ENCODE measurements at regions not wholly inside any gene's neighbourhood (a gene's known extent, or its start where the extent isn't known, plus 50 kb on each side); places are given as distances from the start of the nearest gene placed in this dataset.
"Not testable (repeated sequence)": the region's sequence is repeated elsewhere in the genome, so short reads cannot be mapped to it uniquely, and the experiment has no call there.

DNA sequence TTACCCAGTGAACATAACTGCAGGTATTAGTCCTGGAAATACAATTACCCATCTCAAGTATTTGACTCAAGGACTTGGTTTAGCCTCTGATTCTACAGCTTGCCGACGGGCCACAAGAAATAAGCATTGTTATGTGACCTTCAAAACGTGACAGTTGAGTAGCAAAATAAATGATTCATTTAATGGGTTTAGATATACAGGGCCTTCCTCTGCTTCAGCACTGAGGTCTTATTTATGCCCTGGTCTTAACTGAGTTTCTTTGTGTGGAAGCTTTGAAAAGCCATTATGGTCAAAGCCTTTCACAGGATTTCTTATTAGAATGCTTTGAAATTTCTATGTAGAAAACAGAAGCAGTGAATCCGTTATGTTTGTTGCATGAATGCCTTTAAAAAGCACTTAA, 899.2 kb upstream of the API5 start:
- in situ Hi-C loops (cut with HindIII; ENCODE audit: low pct_unique_long_range_greater_than_20kb, low sequenced_read_pairs): no loop called here
- DNase-seq (ENCODE audit: low read depth): no peak

DNA sequence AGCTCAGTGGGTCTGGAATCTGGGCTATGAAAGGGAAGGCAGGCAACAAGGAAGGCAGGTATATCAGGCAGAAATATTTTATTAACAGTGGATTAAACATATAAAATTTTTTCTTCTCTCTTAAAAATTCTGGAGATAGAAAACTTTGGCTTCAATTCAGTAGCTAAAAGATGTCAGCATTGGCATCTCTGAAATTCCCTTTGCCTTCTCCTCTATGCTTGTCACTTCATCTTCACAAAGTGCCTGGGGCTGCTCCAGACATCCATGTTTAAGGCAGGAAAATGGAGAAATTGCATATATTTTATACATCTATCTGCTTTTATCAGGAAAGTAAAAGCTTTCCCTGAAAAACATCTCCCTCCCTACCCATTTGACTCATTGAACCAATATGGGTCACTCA, 894.1 kb upstream of the API5 start:
- in situ Hi-C loops (cut with HindIII; ENCODE audit: low pct_unique_long_range_greater_than_20kb, low sequenced_read_pairs): no loop called here
- DNase-seq (ENCODE audit: low read depth): no peak

DNA sequence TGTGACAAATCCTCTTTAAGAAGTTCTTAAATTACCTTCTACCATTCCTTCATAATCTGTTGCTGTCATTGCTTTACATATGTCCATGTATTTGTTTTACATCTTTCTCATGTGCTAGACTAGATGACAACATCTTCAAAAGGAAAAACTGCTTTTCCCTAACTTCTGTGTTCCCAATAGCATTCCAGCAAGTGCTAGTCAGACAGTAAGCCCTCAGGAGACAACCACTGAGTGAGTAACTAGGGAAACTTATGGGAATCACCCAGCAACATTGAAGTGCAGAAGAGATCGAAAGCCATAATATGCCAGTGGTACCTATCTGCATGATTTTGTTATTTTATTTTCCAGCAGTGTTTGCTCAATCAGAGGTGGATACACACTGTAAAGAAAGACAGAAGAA, 889.7 kb upstream of the API5 start:
- in situ Hi-C loops (cut with HindIII; ENCODE audit: low pct_unique_long_range_greater_than_20kb, low sequenced_read_pairs): no loop called here
- no peak for DNase-seq (ENCODE audit: low read depth)

DNA sequence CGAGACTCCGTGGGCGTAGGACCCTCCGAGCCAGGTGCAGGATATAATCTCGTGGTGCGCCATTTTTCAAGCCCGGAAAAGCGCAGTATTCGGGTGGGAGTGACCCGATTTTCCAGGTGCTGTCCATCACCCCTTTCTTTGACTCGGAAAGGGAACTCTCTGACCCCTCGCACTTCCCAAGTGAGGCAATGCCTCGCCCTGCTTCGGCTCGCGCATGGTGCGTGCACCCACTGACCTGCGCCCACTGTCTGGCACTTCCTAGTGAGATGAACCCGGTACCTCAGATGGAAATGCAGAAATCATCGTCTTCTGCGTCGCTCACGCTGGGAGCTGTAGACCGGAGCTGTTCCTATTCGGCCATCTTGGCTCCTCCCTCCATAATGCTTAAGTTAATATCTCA, 876.9 kb upstream of the API5 start:
- DNase-seq (ENCODE audit: low read depth); in situ Hi-C loops (cut with HindIII; ENCODE audit: low pct_unique_long_range_greater_than_20kb, low sequenced_read_pairs): not testable (repeated sequence)

DNA sequence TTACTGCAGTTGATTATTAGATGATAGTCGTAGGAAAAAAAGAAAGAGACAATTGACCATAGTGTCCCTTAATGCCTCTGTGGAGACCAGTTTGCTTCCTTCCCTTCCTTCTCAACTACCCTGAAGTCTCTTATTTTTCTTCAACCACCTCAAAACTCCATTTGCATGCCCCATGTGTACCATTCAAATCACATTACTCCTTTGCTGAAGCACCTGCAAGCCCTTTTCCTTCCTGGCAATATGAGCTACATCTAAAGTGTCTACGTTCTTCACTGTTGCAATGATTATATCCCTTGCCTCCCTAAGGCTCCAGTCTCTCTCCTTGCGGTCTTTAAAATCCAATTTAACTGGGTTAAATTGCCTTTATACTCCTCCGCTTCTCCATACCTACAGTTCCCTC, 867.4 kb upstream of the API5 start:
- no peak for DNase-seq (ENCODE audit: low read depth)
- in situ Hi-C loops (cut with HindIII; ENCODE audit: low pct_unique_long_range_greater_than_20kb, low sequenced_read_pairs): no loop called here

DNA sequence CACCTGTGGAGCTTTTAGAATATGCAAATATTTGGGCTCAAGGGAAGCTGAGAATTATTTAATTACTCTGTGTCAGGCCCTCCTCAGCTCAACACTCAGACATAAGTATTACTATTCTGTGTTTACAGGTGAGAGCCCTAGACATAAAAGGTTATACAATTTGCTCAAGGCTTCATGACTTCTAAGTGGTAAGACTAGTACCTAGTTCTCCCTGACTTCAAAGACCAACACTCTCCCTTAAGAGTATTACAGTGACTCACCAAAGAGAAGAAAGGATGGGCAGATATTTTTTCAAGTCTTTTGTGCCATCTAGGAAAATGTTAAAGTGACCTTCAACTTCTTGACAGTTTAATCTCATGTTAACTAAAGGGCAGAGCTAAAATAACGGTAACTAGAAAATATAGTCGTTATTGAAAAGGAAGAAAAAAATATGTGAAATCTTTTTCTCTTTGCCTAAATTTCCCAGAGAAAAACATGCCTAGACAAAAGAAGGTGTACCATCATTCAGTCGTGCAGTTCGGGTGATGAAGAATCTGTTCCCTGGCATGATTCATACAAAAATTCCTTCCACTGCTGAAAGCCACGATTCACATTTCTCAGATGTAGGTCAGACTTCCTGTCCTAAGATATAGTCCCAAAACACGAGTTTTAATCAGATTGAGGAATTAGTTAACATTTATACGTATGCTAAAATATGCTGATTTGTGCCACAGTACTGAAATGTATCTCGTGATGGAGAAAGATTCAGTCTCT, 849.1 kb upstream of the API5 start:
- in situ Hi-C loops (cut with HindIII; ENCODE audit: low pct_unique_long_range_greater_than_20kb, low sequenced_read_pairs): no loop called here
- no peak for DNase-seq (ENCODE audit: low read depth)

DNA sequence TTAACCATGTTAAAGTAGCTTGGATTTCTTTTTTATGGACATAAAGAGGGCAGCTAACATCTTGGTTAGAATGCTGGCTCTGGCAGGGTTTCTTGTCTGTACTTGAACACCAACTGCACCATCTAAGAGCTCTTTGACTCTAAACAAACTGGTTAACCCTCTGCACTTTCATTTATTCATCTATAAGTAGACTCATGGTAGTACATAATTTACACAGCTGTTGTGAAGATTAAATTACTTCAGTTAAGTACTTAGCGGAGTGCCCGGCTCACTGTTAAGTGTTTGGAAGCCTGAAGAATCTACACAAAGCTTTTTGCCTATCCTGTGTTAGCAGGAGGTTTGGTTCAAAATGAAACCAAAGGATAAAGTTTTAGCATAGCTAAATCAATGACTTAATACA, 846.2 kb upstream of the API5 start:
- DNase-seq (ENCODE audit: low read depth): no peak
- in situ Hi-C loops (cut with HindIII; ENCODE audit: low pct_unique_long_range_greater_than_20kb, low sequenced_read_pairs): no loop called here

DNA sequence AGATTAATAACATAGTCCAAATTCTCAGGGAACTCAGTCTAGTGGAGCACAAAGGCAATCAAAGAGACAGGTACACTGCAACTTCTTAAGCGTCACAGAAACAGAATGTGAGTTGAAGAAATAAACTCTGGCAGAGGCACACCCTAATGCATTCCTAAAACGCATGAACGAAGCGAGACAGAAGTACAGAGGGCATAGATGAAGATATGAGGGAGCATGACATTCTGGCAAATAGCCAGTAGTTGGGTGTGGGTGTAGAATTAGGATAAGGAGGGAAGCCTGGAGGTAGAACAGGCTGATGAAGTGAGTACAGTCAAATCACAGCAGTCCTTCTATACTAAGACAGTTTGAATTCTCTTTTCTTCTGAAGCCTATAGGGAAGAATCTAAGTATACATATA, 838.7 kb upstream of the API5 start:
- in situ Hi-C loops (cut with HindIII; ENCODE audit: low pct_unique_long_range_greater_than_20kb, low sequenced_read_pairs): no loop called here
- DNase-seq (ENCODE audit: low read depth): no peak

DNA sequence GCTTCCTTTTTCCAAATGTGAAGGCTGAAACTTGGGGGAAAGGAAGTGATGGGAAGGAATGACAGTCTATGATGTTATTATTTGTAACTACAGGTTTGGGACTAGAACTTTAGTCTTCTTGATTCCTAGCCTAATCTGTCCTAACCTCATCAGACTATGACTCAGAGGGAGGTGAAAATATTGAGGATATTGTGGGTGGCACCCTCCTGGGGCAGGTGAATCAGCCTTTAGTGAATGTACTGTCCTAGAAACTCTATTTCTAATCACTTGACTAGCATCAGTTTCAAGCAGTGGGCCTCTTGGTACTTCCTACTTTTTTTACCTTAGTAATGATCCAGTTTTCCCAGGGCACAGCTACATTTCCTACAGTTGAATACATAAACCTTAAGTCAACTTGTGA, 829.0 kb upstream of the API5 start:
- no peak for DNase-seq (ENCODE audit: low read depth)
- in situ Hi-C loops (cut with HindIII; ENCODE audit: low pct_unique_long_range_greater_than_20kb, low sequenced_read_pairs): no loop called here

DNA sequence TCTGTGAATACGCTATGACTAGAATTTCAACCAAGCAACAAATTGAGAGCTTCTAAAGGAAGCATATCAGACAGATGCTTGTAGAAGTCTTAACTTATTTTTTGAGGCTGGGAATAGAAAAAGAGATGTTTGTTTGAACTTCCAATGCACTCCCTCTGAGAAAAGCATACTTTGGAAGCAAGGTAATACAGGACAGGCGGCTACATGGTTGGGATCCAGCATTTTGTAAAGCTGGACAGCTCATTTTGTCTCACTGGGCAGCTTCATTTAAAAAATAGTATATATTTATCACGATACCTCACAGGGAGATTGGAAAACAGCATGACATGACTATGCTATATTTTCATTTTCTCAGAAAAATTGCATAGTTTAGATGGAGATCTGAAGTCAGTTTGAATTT, 821.3 kb upstream of the API5 start:
- in situ Hi-C loops (cut with HindIII; ENCODE audit: low pct_unique_long_range_greater_than_20kb, low sequenced_read_pairs): no loop called here
- no peak for DNase-seq (ENCODE audit: low read depth)

DNA sequence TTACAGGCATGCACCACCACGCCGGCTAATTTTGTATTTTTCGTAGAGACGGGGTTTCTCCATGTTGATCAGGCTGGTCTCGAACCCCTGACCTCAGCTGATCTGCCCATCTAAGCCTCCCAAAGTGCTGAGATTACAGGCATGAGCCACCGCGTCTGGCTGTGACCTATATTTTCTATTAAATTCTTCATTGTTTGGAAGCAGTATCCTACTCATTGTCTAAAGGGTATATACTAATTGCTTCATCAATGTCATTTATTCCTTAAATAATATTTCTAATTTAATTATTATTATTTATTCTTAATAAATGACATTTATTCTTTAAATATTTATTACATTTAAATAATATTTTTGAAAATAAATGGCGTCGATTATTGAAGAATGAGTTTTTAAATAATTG, 817.3 kb upstream of the API5 start:
- no peak for DNase-seq (ENCODE audit: low read depth)
- in situ Hi-C loops (cut with HindIII; ENCODE audit: low pct_unique_long_range_greater_than_20kb, low sequenced_read_pairs): no loop called here

DNA sequence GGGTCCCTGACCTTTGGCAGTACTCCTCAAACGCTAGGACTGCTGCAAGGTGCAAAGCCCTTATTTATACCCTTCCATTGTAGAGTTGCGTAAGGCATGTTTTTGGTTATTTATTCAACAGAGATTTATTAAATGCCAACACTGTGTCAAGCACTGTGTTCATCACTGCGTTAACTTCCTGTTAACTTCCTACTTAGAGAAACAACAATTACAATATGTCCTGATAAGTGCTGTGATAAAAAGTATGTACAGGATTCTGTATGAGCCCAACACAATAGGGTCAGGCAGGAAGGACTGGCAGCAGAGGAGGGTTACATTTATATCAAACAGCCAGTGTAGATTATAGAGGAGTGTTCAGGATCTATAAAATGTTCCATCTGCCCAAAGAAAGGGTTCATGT, 812.8 kb upstream of the API5 start:
- in situ Hi-C loops (cut with HindIII; ENCODE audit: low pct_unique_long_range_greater_than_20kb, low sequenced_read_pairs): no loop called here
- no peak for DNase-seq (ENCODE audit: low read depth)

DNA sequence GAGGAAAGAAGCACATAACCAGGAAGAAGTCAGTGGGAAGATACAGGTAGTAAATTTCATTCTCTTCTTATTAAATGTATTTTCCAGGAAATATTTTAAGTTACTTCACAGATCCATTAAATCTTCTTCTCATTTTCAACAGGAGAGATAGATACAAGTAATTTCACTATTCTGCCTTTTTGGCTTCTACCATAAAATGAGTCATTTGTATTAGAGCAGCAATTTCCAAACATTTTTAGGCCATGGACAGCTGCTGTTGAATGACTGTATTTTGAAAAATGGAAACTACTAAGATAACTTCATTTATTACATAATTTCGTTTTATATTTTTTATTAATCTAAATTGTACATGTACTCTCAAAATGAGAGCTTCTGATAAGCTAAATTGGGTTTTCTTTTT, 809.6 kb upstream of the API5 start:
- in situ Hi-C loops (cut with HindIII; ENCODE audit: low pct_unique_long_range_greater_than_20kb, low sequenced_read_pairs): no loop called here
- DNase-seq (ENCODE audit: low read depth): no peak

DNA sequence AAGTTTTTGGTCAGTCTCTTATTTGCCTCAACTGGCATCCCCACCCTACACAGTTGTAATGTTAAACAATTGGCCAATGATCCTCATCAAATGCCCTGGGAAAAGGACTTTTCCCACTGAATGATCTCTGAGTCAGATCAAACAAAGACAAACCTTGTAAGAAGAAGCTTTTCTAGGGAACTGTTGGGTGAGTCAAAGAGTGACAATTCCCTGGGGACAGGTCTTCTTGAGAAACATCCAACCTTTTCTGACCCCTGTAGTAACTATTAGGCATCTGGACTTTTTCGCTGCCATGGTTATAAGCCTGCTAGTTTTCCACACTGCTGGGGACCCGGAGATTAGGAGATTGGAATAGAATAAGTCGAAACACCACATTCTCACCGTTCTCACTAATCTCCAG, 789.8 kb upstream of the API5 start:
- DNase-seq (ENCODE audit: low read depth): no peak
- in situ Hi-C loops (cut with HindIII; ENCODE audit: low pct_unique_long_range_greater_than_20kb, low sequenced_read_pairs): no loop called here

DNA sequence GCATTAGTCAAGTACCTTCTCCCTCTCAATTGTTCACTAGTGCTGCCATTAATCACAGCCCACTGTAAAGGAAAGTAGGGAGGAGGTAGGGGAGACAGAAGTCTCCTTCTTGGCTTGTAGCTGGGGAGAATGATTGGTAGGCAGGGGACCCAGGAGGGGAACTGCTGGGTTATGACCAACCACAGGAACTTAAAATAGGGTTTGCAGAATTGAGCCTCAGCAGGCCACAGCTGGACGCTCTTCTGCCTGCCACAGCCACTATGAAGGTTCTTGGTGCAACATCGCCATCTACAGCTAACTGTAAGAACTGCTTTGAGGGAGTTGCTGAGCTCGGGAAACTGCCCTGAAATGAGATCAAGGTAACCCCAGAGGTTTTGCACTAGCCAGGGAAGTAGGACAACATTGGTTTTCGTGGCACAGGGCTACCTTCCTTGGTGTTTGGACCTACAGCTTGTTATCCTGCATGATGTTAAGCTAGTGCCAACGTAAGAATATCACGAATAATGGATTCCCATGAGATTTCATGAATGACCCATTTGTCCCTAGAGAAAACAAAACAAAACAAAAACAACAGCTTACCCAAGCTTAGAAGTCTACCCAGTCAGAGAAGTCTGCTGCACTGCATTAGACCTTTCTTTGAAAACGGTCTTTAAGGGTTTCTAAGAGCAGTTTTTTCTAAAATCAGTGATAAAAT, 787.1 kb upstream of the API5 start:
- in situ Hi-C loops (cut with HindIII; ENCODE audit: low pct_unique_long_range_greater_than_20kb, low sequenced_read_pairs): no loop called here
- peak; percentile 25 for DNase-seq (ENCODE audit: low read depth)

DNA sequence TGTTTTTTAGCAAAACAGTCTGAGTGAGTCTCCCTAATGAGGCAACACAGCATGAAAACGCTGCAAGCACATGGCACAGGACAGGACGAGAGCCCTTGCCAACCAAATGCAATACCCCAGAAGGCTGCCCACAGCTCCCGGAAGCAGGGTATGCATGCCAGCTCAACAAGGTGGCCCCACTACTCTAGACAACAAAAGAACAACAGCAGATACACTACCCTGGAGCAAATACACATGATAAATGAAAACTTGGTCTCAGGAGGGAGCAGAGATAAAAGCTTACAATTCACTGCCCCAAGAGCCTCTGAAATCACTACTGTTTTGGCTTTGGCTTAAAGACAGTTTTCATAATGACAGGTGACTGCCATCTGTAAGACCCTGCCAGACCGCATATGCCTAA, 785.4 kb upstream of the API5 start:
- DNase-seq (ENCODE audit: low read depth): no peak
- in situ Hi-C loops (cut with HindIII; ENCODE audit: low pct_unique_long_range_greater_than_20kb, low sequenced_read_pairs): no loop called here

DNA sequence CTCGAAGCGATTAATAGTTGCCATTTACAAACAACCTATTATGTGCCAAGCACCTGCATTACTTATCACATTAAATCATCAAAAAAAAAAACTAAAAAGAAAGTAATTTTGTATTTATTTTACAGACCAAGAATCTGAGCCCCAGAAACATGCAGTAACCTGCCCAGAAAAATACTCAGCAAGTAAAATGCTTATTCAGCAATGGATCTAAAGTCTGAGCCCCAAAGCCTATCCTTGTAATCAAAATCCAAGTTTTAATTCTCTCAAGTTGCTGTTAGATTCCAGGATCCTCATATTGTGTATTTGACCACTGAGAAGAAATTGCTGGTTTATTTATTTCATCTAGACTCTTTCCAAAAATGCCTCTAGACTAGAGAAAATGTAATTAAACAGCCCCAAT, 783.3 kb upstream of the API5 start:
- no peak for DNase-seq (ENCODE audit: low read depth)
- in situ Hi-C loops (cut with HindIII; ENCODE audit: low pct_unique_long_range_greater_than_20kb, low sequenced_read_pairs): no loop called here

DNA sequence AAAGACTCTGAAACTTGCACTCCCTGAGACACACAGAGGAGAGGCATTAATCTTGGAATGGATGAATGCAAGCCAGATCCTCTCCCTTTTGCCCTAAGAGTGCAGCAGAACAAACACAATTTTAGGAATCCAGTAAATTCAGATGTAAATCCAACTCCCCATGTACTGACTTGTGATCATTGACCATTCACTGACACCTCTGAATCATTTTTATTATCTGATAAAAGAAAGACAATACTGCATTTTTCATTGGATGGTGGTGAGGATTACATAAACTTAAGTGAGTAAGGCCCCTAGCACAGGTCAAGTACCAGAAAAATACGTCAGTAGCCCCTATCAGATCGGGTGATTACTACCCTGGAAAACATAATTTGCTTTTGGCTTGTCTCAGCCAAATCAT, 782.9 kb upstream of the API5 start:
- in situ Hi-C loops (cut with HindIII; ENCODE audit: low pct_unique_long_range_greater_than_20kb, low sequenced_read_pairs): no loop called here
- no peak for DNase-seq (ENCODE audit: low read depth)

DNA sequence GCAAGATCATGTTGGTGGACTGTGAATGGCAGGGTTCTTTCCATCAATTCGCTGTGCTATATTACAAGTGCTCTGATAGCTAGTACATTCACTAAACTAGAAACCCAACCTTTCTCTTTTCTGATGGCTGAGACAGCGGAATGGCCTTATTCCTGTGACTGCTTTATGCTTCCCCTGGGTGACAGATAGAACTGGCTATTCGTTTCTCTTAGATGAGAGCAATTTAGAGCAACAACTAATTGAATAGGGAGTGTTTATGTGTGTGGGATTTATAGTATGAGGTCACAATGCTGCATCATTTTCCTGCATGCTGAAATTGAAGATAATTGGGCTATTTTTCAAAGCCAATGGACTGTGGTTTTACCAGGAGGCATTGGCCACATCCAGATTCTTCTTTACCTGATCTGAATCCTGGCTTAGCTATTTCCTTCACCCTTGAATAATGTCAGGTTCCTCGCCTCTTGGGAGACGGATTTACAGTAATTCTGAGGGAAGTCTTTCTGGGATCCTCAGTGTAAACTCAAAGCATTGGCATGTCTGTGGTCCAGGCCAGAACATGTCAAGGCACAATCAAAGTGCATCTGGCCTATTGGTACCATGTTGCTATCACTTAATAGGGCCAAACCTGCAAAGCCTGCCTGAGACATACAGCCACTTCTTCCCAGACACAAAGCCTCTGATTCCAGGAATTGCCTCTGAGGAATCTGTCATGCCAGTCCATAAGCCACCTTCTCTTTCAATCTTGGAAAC, 775.0 kb upstream of the API5 start:
- in situ Hi-C loops (cut with HindIII; ENCODE audit: low pct_unique_long_range_greater_than_20kb, low sequenced_read_pairs): no loop called here
- DNase-seq (ENCODE audit: low read depth): no peak

DNA sequence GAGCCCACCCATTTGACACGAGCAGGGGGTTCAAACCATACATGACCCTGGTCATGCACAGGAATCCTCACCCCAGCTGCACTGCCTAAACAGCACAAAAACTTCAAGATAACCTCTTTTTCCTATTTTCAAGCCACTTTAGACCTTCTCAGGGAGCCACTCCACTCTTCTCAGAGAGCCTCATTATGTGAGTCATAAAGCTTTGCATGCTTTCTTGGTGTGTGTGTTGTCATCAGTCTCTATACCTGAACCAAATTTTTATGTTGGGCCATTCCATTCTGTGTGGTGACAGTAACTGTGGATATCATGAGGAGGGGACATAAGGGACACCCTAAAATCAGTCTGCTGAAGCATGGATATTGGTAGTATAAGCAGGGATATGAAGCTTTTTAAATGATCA, 769.5 kb upstream of the API5 start:
- DNase-seq (ENCODE audit: low read depth): no peak
- in situ Hi-C loops (cut with HindIII; ENCODE audit: low pct_unique_long_range_greater_than_20kb, low sequenced_read_pairs): no loop called here

Measured in Caki2 (cell line).